Thyroid gland (tissue), 4 donors: ENCODE measurements at regions not wholly inside any gene's neighbourhood (a gene's known extent, or its start where the extent isn't known, plus 50 kb on each side); places are given as distances from the start of the nearest gene placed in this dataset.

Experiments
- CTCF ChIP-seq, 6 experiments: fragments of 200-600 bp in 3 of 6; fragments of 450-650 bp in 3 of 6; sonication (generic) in 3 of 6; IDR thresholded peaks; one replicate each; pipeline ENCODE4 v1.5.1; 2016 to 2019; ENCODE audit warnings: antibody characterized with exemption in 6 of 6, mild to moderate bottlenecking in 2 of 6, inconsistent platforms in 1 of 6, moderate library complexity in 1 of 6
- POLR2A ChIP-seq, 2 donors: fragments of 450-650 bp; IDR thresholded peaks; one replicate each; pipeline ENCODE4 v1.6.1; 2017; ENCODE audit warnings: antibody characterized with exemption in 2 of 2, mild to moderate bottlenecking in 2 of 2, moderate library complexity in 1 of 2

- TF ChIP-seq POLR2A (IDR thresholded peaks at IDR 0.05) (no peak), CTCF (IDR thresholded peaks at IDR 0.05) (no peak)
Measured at GRCh38 chr4:127174201-127174600, 458.6 kb upstream of the INTU start.
